NCI-H2171 treated with DMSO at 0.1 percent for 48 hours (cell line): ENCODE measurements at regions not wholly inside any gene's neighbourhood (a gene's known extent, or its start where the extent isn't known, plus 50 kb on each side); places are given as distances from the start of the nearest gene placed in this dataset.
"Not testable (repeated sequence)": the region's sequence is repeated elsewhere in the genome, so short reads cannot be mapped to it uniquely, and the experiment has no call there.

ENCODE experiments used
- DNase-seq: peaks from one replicate; lab custom pipeline; 2025; lab: John Stamatoyannopoulos, UW

- DNase-seq: not testable (repeated sequence)
Measured at GRCh38 chr4:9505341-9505740, 61.1 kb downstream of the DEFB131A start.

GRCh38 chr4:9506672-9507071, 62.5 kb downstream of the DEFB131A start:
- DNase-seq: not testable (repeated sequence)

- not testable (repeated sequence) for DNase-seq
Measured at GRCh38 chr4:9512941-9513340, 68.7 kb downstream of the DEFB131A start.

GRCh38 chr4:9519631-9520030, 75.4 kb downstream of the DEFB131A start:
- DNase-seq: not testable (repeated sequence)

GRCh38 chr4:9522903-9523302, 78.7 kb downstream of the DEFB131A start:
- not testable (repeated sequence) for DNase-seq

- not testable (repeated sequence) for DNase-seq
Measured at GRCh38 chr4:9524406-9524805, 80.2 kb downstream of the DEFB131A start.

- peak; percentile 13 for DNase-seq
Measured at GRCh38 chr4:9532134-9532862, 88.1 kb downstream of the DEFB131A start.

- DNase-seq: not testable (repeated sequence)
Measured at GRCh38 chr4:9532863-9533192, 88.6 kb downstream of the DEFB131A start.

GRCh38 chr4:9537101-9537500, 92.9 kb downstream of the DEFB131A start:
- not testable (repeated sequence) for DNase-seq

- not testable (repeated sequence) for DNase-seq
Measured at GRCh38 chr4:9539939-9540520, 95.8 kb downstream of the DEFB131A start.

- not testable (repeated sequence) for DNase-seq
Measured at GRCh38 chr4:9541388-9541915, 97.2 kb downstream of the DEFB131A start.

GRCh38 chr4:9544851-9545250, 100.6 kb downstream of the DEFB131A start:
- DNase-seq: not testable (repeated sequence)

- DNase-seq: not testable (repeated sequence)
Measured at GRCh38 chr4:9547470-9547869, 103.3 kb downstream of the DEFB131A start.

- DNase-seq: not testable (repeated sequence)
Measured at GRCh38 chr4:9556076-9556475, 111.9 kb downstream of the DEFB131A start.

GRCh38 chr4:9577869-9578268, 133.7 kb downstream of the DEFB131A start:
- not testable (repeated sequence) for DNase-seq

GRCh38 chr4:9582880-9583279, 138.7 kb downstream of the DEFB131A start:
- DNase-seq: not testable (repeated sequence)

- DNase-seq: no peak
Measured at GRCh38 chr4:9592010-9592409, 147.8 kb downstream of the DEFB131A start.

- no peak for DNase-seq
Measured at GRCh38 chr4:9594948-9595347, 150.7 kb downstream of the DEFB131A start.

- not testable (repeated sequence) for DNase-seq
Measured at GRCh38 chr4:9595531-9595930, 151.3 kb downstream of the DEFB131A start.

- DNase-seq: no peak
Measured at GRCh38 chr4:9599266-9599665, 155.1 kb downstream of the DEFB131A start.

GRCh38 chr4:9600246-9600645, 156.0 kb downstream of the DEFB131A start:
- no peak for DNase-seq

GRCh38 chr4:9602389-9602914, 158.2 kb downstream of the DEFB131A start:
- no peak for DNase-seq
